GM12878 (cell line): ENCODE measurements at regions not wholly inside any gene's neighbourhood (a gene's known extent, or its start where the extent isn't known, plus 50 kb on each side); places are given as distances from the start of the nearest gene placed in this dataset.

Experiments used
- ATAC-seq: fragments of 200-7000 bp; cut with Tn5 transposase; 3 replicates; pipeline ENCODE4 v1.9.1; 2020; ENCODE audit warnings: mild to moderate bottlenecking, moderate library complexity
- BruUV-seq: library from RNA; stranded (reverse); fragments of 400-500 nt; replicated peaks from 2 replicates; lab custom pipeline; 2021; lab: Mats Ljungman, UMichigan
- CTCF ChIA-PET: fragments of 300-600 bp; sonication (Branson Sonifier 250); formaldehyde crosslinking; extraction: SDS; loops from one replicate; lab custom pipeline; 2021; ENCODE audit warnings: inconsistent platforms; lab: Yijun Ruan, JAX
- POLR2A ChIA-PET: fragments of 350-600 bp; formaldehyde crosslinking; extraction: SDS; loops from one replicate; lab custom pipeline; 2021; ENCODE audit warnings: inconsistent platforms; lab: Charles Lee
- RAD21 ChIA-PET: fragments of 300-600 bp; sonication (Branson Sonifier 250); formaldehyde crosslinking; loops from one replicate; lab custom pipeline; 2023; ENCODE audit warnings: antibody characterized with exemption; ENCODE audit not compliant: unreplicated experiment; lab: Charles Lee
- SMC1A ChIA-PET: fragments of 300-600 bp; sonication (Branson Sonifier 250); formaldehyde crosslinking; loops from one replicate; lab custom pipeline; 2023; ENCODE audit not compliant: unreplicated experiment, uncharacterized antibody; lab: Charles Lee
- DNase-seq: peaks from one replicate; pipeline ENCODE4 v3.0.0-alpha.2; 2011; ENCODE audit warnings: low read depth, low spot score
- FAIRE-seq: peaks from 3 replicates; lab custom pipeline; 2011; peaks lifted over from hg19 to GRCh38; lab: Jason Lieb, UNC
- H2AFZ ChIP-seq: 2 replicates; pipeline ENCODE4 v1.6.0; 2011; ENCODE audit warnings: low read depth, low read length, control low read depth; ENCODE audit not compliant: control insufficient read depth
- H3K27ac ChIP-seq: 2 replicates; pipeline ENCODE4 v1.5.1; 2011; ENCODE audit warnings: control low read depth; ENCODE audit not compliant: control insufficient read depth, insufficient read depth
- H3K27me3 ChIP-seq, 2 experiments: replicated peaks in 1 of 2; 2 replicates each; pipeline versions ENCODE4 v1.6.0 to v1.6.1; 2011; ENCODE audit warnings: low read length in 1 of 2; ENCODE audit not compliant: control insufficient read depth in 2 of 2, insufficient read depth in 2 of 2
- H3K36me3 ChIP-seq, 2 experiments: 2 replicates each; pipeline ENCODE4 v1.5.1; 2011; ENCODE audit warnings: low read length in 1 of 2; ENCODE audit not compliant: control insufficient read depth in 2 of 2, insufficient read depth in 2 of 2
- H3K4me1 ChIP-seq: 2 replicates; pipeline ENCODE4 v1.6.1; 2011; ENCODE audit warnings: mild to moderate bottlenecking, low read length, moderate library complexity, mixed read lengths; ENCODE audit not compliant: control insufficient read depth, insufficient read depth
- H3K4me2 ChIP-seq: 2 replicates; pipeline ENCODE4 v1.6.0; 2011; ENCODE audit warnings: control low read depth; ENCODE audit not compliant: control insufficient read depth, insufficient read depth
- H3K4me3 ChIP-seq: fragments of 200-600 bp; sonication (generic); 2 replicates; pipeline ENCODE4 v1.5.1; 2016
- H3K79me2 ChIP-seq: 2 replicates; pipeline ENCODE4 v1.6.0; 2011; ENCODE audit warnings: low read length; ENCODE audit not compliant: control insufficient read depth, insufficient read depth
- H3K9ac ChIP-seq: 2 replicates; pipeline ENCODE4 v1.8.0; 2011; ENCODE audit warnings: low read length, control low read depth, mixed read lengths; ENCODE audit not compliant: control insufficient read depth, insufficient read depth
- H3K9me3 ChIP-seq: replicated peaks from 3 replicates; pipeline ENCODE4 v1.5.1; 2011; ENCODE audit warnings: mild to moderate bottlenecking, low read length; ENCODE audit not compliant: control insufficient read depth, insufficient read depth
- H4K20me1 ChIP-seq: 2 replicates; pipeline ENCODE4 v1.6.0; 2011; ENCODE audit not compliant: control insufficient read depth, insufficient read depth
- ASH2L ChIP-seq: fragments of 300-600, 200-600 bp; sonication (generic); IDR thresholded peaks from 2 replicates; pipeline ENCODE4 v1.6.1; 2017; ENCODE audit warnings: low read depth, mild to moderate bottlenecking, borderline replicate concordance
- EZH2 ChIP-seq: IDR thresholded peaks from 2 replicates; pipeline ENCODE4 v1.6.1; 2012; ENCODE audit warnings: low read depth, mild to moderate bottlenecking, control low read depth, inconsistent platforms, low read length, borderline replicate concordance; ENCODE audit not compliant: control insufficient read depth
- NBN ChIP-seq: fragments of 450-650 bp; IDR thresholded peaks from 2 replicates; pipeline ENCODE4 v1.6.1; 2016
- NR2F1 ChIP-seq: fragments of 450-650 bp; conservative IDR thresholded peaks from 2 replicates; pipeline ENCODE4 v1.6.1; 2017; ENCODE audit warnings: mild to moderate bottlenecking
- POLR2A ChIP-seq: IDR thresholded peaks from 2 replicates; pipeline ENCODE4 v1.6.1; 2011; ENCODE audit warnings: low read depth, mild to moderate bottlenecking, low read length
- RFX5 ChIP-seq: IDR thresholded peaks from 2 replicates; pipeline ENCODE4 v1.6.1; 2011; ENCODE audit warnings: low read depth, low read length, improper control_type of control experiment
- SMARCA5 ChIP-seq: fragments of 450-650 bp; IDR thresholded peaks from 2 replicates; pipeline ENCODE4 v1.6.1; 2017; ENCODE audit warnings: mild to moderate bottlenecking
- SUPT20H ChIP-seq: IDR thresholded peaks from 2 replicates; pipeline ENCODE4 v1.6.1; 2011; ENCODE audit warnings: low read depth, mild to moderate bottlenecking, low read length, moderate library complexity, borderline replicate concordance; ENCODE audit not compliant: control insufficient read depth
- TCF12 ChIP-seq: IDR thresholded peaks from 2 replicates; pipeline ENCODE4 v1.6.1; 2011; ENCODE audit warnings: low read depth, mild to moderate bottlenecking, low read length
- ZNF207 ChIP-seq: fragments of 450-650 bp; IDR thresholded peaks from 2 replicates; pipeline ENCODE4 v1.6.1; 2014; ENCODE audit warnings: antibody characterized with exemption, mild to moderate bottlenecking, borderline replicate concordance
- WGBS: methylation state at CpG from one replicate; pipeline ENCODE4 v1.1.6; 2016; ENCODE audit warnings: low lambda C conversion rate; ENCODE audit not compliant: insufficient replicate concordance, insufficient coverage; ENCODE audit errors: missing lambda C conversion rate; 5-methylcytosine and 5-hydroxymethylcytosine counted together
- in situ Hi-C: fragments of 300-500 bp; cut with MboI; formaldehyde crosslinking; loops from 9 replicates; pipeline ENCODE4 v1.14.3; 2018; ENCODE audit warnings: mixed read lengths
- intact Hi-C: fragments of 100-400 bp; cut with micrococcal nuclease; formaldehyde crosslinking; loops from one replicate; pipeline ENCODE4 v1.14.2; 2022; ENCODE audit not compliant: unreplicated experiment
- TF ChIP-seq, protein P1 (sequence below): fragments of 450-650 bp; IDR thresholded peaks from 2 replicates; pipeline ENCODE4 v1.6.1; 2017; ENCODE audit warnings: borderline replicate concordance
- TF ChIP-seq, protein P2 (sequence below): IDR thresholded peaks from 2 replicates; pipeline ENCODE4 v1.6.1; 2011; ENCODE audit warnings: low read depth, low read length, improper control_type of control experiment, borderline replicate concordance
- TF ChIP-seq, protein P3 (sequence below): fragments of 450-650 bp; IDR thresholded peaks from 2 replicates; pipeline ENCODE4 v1.6.1; 2017; ENCODE audit warnings: antibody characterized with exemption, mild to moderate bottlenecking, moderate library complexity
- TF ChIP-seq, protein P4 (sequence below): fragments of 150-350 bp; IDR thresholded peaks from 2 replicates; pipeline ENCODE4 v1.6.1; 2016; ENCODE audit warnings: low read depth, low read length

DNA sequence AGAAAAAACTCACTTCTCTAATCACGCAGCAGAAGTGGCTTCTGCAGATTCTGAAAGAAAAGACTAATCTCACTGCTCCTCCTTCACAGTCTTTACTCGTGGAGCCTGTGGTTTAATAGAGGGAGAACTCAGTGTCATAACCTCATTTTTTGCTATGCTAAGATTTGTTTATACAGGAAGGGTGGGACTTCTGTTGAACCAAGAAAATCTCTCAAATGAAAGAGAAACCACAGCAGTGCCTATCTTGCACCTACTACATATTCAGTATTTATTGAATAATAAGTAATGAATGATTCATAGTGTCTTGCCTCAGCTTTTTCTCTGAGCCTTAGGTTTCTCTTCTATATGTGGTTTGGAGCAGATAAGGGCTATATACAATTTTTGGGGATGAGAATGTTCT lies 136.1 kb upstream of the DMAC1 start (continued):
- TF ChIP-seq, protein P1, sequence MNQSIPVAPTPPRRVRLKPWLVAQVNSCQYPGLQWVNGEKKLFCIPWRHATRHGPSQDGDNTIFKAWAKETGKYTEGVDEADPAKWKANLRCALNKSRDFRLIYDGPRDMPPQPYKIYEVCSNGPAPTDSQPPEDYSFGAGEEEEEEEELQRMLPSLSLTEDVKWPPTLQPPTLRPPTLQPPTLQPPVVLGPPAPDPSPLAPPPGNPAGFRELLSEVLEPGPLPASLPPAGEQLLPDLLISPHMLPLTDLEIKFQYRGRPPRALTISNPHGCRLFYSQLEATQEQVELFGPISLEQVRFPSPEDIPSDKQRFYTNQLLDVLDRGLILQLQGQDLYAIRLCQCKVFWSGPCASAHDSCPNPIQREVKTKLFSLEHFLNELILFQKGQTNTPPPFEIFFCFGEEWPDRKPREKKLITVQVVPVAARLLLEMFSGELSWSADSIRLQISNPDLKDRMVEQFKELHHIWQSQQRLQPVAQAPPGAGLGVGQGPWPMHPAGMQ: no peak
- TF ChIP-seq SMARCA5: no peak
- no peak for TF ChIP-seq EZH2
- TF ChIP-seq, protein P2, sequence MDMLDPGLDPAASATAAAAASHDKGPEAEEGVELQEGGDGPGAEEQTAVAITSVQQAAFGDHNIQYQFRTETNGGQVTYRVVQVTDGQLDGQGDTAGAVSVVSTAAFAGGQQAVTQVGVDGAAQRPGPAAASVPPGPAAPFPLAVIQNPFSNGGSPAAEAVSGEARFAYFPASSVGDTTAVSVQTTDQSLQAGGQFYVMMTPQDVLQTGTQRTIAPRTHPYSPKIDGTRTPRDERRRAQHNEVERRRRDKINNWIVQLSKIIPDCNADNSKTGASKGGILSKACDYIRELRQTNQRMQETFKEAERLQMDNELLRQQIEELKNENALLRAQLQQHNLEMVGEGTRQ: no peak

DNA sequence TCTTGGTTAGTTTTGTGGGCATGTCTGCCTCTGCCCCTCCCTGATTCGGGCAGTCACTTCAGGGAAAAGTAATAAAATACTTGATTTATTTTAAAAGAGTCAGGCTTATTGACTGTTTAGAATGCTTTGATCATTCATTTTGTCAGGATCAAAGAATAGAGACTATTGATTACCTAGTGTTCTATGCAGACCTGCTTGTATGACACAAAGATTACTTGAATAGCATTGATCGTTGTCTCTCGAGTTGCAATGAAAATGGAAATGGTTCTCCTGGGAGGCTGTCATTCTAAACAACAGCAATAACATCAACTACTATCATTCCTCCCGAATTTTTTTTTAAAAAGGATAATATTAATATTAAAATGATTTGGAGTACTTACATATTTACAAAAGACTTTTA lies 133.2 kb upstream of the DMAC1 start:
- intact Hi-C loops: no loop called here
- TF ChIP-seq ASH2L (no peak), ZNF207 (no peak), TCF12 (no peak), EZH2 (no peak), RFX5 (no peak), SUPT20H (no peak), NR2F1 (no peak), POLR2A (no peak), NBN (no peak)
- TF ChIP-seq, protein P3, sequence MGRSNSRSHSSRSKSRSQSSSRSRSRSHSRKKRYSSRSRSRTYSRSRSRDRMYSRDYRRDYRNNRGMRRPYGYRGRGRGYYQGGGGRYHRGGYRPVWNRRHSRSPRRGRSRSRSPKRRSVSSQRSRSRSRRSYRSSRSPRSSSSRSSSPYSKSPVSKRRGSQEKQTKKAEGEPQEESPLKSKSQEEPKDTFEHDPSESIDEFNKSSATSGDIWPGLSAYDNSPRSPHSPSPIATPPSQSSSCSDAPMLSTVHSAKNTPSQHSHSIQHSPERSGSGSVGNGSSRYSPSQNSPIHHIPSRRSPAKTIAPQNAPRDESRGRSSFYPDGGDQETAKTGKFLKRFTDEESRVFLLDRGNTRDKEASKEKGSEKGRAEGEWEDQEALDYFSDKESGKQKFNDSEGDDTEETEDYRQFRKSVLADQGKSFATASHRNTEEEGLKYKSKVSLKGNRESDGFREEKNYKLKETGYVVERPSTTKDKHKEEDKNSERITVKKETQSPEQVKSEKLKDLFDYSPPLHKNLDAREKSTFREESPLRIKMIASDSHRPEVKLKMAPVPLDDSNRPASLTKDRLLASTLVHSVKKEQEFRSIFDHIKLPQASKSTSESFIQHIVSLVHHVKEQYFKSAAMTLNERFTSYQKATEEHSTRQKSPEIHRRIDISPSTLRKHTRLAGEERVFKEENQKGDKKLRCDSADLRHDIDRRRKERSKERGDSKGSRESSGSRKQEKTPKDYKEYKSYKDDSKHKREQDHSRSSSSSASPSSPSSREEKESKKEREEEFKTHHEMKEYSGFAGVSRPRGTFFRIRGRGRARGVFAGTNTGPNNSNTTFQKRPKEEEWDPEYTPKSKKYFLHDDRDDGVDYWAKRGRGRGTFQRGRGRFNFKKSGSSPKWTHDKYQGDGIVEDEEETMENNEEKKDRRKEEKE: no peak
- TF ChIP-seq, protein P4, sequence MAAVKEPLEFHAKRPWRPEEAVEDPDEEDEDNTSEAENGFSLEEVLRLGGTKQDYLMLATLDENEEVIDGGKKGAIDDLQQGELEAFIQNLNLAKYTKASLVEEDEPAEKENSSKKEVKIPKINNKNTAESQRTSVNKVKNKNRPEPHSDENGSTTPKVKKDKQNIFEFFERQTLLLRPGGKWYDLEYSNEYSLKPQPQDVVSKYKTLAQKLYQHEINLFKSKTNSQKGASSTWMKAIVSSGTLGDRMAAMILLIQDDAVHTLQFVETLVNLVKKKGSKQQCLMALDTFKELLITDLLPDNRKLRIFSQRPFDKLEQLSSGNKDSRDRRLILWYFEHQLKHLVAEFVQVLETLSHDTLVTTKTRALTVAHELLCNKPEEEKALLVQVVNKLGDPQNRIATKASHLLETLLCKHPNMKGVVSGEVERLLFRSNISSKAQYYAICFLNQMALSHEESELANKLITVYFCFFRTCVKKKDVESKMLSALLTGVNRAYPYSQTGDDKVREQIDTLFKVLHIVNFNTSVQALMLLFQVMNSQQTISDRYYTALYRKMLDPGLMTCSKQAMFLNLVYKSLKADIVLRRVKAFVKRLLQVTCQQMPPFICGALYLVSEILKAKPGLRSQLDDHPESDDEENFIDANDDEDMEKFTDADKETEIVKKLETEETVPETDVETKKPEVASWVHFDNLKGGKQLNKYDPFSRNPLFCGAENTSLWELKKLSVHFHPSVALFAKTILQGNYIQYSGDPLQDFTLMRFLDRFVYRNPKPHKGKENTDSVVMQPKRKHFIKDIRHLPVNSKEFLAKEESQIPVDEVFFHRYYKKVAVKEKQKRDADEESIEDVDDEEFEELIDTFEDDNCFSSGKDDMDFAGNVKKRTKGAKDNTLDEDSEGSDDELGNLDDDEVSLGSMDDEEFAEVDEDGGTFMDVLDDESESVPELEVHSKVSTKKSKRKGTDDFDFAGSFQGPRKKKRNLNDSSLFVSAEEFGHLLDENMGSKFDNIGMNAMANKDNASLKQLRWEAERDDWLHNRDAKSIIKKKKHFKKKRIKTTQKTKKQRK: no peak

More for the DNA sequence above, 133.2 kb upstream of the DMAC1 start:
- H3K4me3 ChIP-seq: no peak overlapping the region
- in situ Hi-C loops: no loop called here
- no TSS peak for BruUV-seq
- H3K36me3 ChIP-seq: no peaks in the 10 kb centered on the region
- H2AFZ ChIP-seq: no peak overlapping the region
- RAD21 ChIA-PET: no interaction called here
- SMC1A ChIA-PET: no interaction called here
- POLR2A ChIA-PET: no interaction called here
- H3K4me2 ChIP-seq: no peak overlapping the region
- H3K9me3 ChIP-seq: no peaks in the 10 kb centered on the region
- H3K27ac ChIP-seq: no peak overlapping the region
- 26% methylated on average over 4 of the region's 4 CpGs for WGBS
- FAIRE-seq: no peak
- H4K20me1 ChIP-seq: no peaks in the 10 kb centered on the region
- no peaks in the 10 kb centered on the region for H3K4me1 ChIP-seq
- CTCF ChIA-PET: no interaction called here
- no peak for DNase-seq
- H3K27me3 ChIP-seq: no peaks in the 10 kb centered on the region
- no peak overlapping the region for H3K9ac ChIP-seq
- no peak for ATAC-seq
- no peaks in the 10 kb centered on the region for H3K79me2 ChIP-seq
